HepG2 (cell line): ENCODE measurements at regions not wholly inside any gene's neighbourhood (a gene's known extent, or its start where the extent isn't known, plus 50 kb on each side); places are given as distances from the start of the nearest gene placed in this dataset.

Experiments
- ATAC-seq: fragments of 200-7000 bp; cut with Tn5 transposase; 3 replicates; pipeline ENCODE4 v1.9.1; 2020; ENCODE audit warnings: mild to moderate bottlenecking, moderate library complexity
- BruUV-seq: library from RNA; stranded (reverse); fragments of 400-500 nt; replicated peaks from 2 replicates; lab custom pipeline; 2021; lab: Mats Ljungman, UMichigan
- CTCF ChIA-PET: fragments of 300-600 bp; formaldehyde crosslinking; extraction: SDS; loops from one replicate; lab custom pipeline; 2021; ENCODE audit warnings: low total read pairs, inconsistent platforms, low intra/inter-chr PET ratio; lab: Yijun Ruan, JAX
- POLR2A ChIA-PET: fragments of 350-600 bp; sonication (Branson Sonifier 250); formaldehyde crosslinking; loops from one replicate; lab custom pipeline; 2020; ENCODE audit warnings: antibody characterized with exemption, inconsistent platforms; lab: Yijun Ruan, JAX
- DNase-seq: peaks from one replicate; pipeline ENCODE4 v3.0.0-alpha.2; 2015; ENCODE audit warnings: low spot score
- FAIRE-seq: peaks from 3 replicates; lab custom pipeline; 2011; peaks lifted over from hg19 to GRCh38; lab: Jason Lieb, UNC
- H2AFZ ChIP-seq: one replicate; pipeline ENCODE4 v1.6.1; 2011; ENCODE audit warnings: low read length, inconsistent platforms
- H3K27ac ChIP-seq: fragments of 300-600 bp; 3 replicates; pipeline ENCODE4 v1.8.0; 2011; ENCODE audit warnings: mixed run types, mild to moderate bottlenecking, mixed read lengths, low read length, inconsistent platforms; ENCODE audit not compliant: insufficient read depth; ENCODE audit errors: extremely low read length
- H3K27me3 ChIP-seq, 2 experiments: fragments of 200-600 bp in 1 of 2; 2 replicates in 1 of 2; 3 replicates in 1 of 2; pipeline versions ENCODE4 v1.6.0 to v1.8.0; 2011; ENCODE audit warnings: low read length in 2 of 2, mild to moderate bottlenecking in 2 of 2, moderate library complexity in 2 of 2, inconsistent platforms in 1 of 2; ENCODE audit not compliant: insufficient read depth in 2 of 2, control insufficient read depth in 1 of 2
- H3K36me3 ChIP-seq, 2 experiments: fragments of 200-600 bp in 1 of 2; replicated peaks in 1 of 2; 2 replicates in 1 of 2; 3 replicates in 1 of 2; pipeline versions ENCODE4 v1.5.1 to v1.8.0; 2011; ENCODE audit warnings: low read length in 2 of 2, inconsistent platforms in 1 of 2; ENCODE audit not compliant: insufficient read depth in 2 of 2, control insufficient read depth in 1 of 2
- H3K4me1 ChIP-seq: 2 replicates; pipeline ENCODE4 v1.5.1; 2012; ENCODE audit warnings: low read length, inconsistent platforms; ENCODE audit not compliant: insufficient read depth
- H3K4me2 ChIP-seq: 2 replicates; pipeline ENCODE4 v1.6.0; 2011; ENCODE audit warnings: low read depth, low read length, inconsistent platforms
- H3K4me3 ChIP-seq, 3 experiments: fragments of 200-600 bp in 1 of 3; sonication (generic), shearing (Covaris generic) in 1 of 3; replicated peaks in 1 of 3; 2 replicates each; pipeline ENCODE4 v1.5.1; 2011 to 2016; ENCODE audit warnings: low read length in 3 of 3, inconsistent platforms in 2 of 3, low read depth in 2 of 3, mild to moderate bottlenecking in 2 of 3, control low read depth in 1 of 3, mixed read lengths in 1 of 3; ENCODE audit not compliant: insufficient read depth in 1 of 3
- H3K79me2 ChIP-seq: one replicate; pipeline ENCODE4 v1.6.1; 2011; ENCODE audit warnings: low read length, inconsistent platforms; ENCODE audit not compliant: insufficient read depth
- H3K9ac ChIP-seq: 2 replicates; pipeline ENCODE4 v1.6.0; 2011; ENCODE audit warnings: mild to moderate bottlenecking, low read depth, low read length, inconsistent platforms; ENCODE audit not compliant: insufficient read depth
- H3K9me3 ChIP-seq: 2 replicates; pipeline ENCODE4 v1.5.1; 2012; ENCODE audit warnings: mild to moderate bottlenecking, low read length
- H4K20me1 ChIP-seq: 2 replicates; pipeline ENCODE4 v1.6.0; 2011; ENCODE audit warnings: inconsistent platforms, mild to moderate bottlenecking, low read length, moderate library complexity; ENCODE audit not compliant: insufficient read depth
- HMG20A ChIP-seq: IDR thresholded peaks from 2 replicates; pipeline ENCODE4 v1.6.1; 2016; ENCODE audit warnings: borderline replicate concordance
- MZF1 ChIP-seq: sonication (generic); formaldehyde crosslinking; IDR thresholded peaks from 2 replicates; pipeline ENCODE4 v1.8.1; 2023; ENCODE audit warnings: mild to moderate bottlenecking, missing genetic modification reagents, borderline replicate concordance
- ZFYVE20 ChIP-seq: sonication (generic); formaldehyde crosslinking; IDR thresholded peaks from 2 replicates; pipeline ENCODE4 v1.8.0; 2023; ENCODE audit warnings: low read depth, mild to moderate bottlenecking, moderate library complexity, missing genetic modification reagents, borderline replicate concordance
- WGBS: methylation state at CpG from one replicate; pipeline ENCODE4 v1.1.6; 2017; ENCODE audit warnings: low lambda C conversion rate; 5-methylcytosine and 5-hydroxymethylcytosine counted together
- in situ Hi-C: cut with HindIII; loops from 2 replicates; pipeline ENCODE4 v1.10.0; 2017; ENCODE audit warnings: low pct_unique_long_range_greater_than_20kb; ENCODE audit not compliant: extremely low pct_ligation_motif_present
- intact Hi-C: fragments of 100-400 bp; cut with micrococcal nuclease; formaldehyde crosslinking; loops from one replicate; pipeline ENCODE4 v1.10.0; 2022; ENCODE audit not compliant: unreplicated experiment
- TF ChIP-seq, protein P1 (sequence below): sonication (generic); formaldehyde crosslinking; IDR thresholded peaks from 2 replicates; pipeline ENCODE4 v1.5.0; 2020; ENCODE audit warnings: missing genetic modification reagents, mild to moderate bottlenecking, borderline replicate concordance
- TF ChIP-seq, protein P2 (sequence below): sonication (generic); formaldehyde crosslinking; IDR thresholded peaks from 2 replicates; pipeline ENCODE4 v1.4.0; 2020; ENCODE audit warnings: low read depth, missing genetic modification reagents

GRCh38 chr16:7957151-7957550 lies 624.5 kb downstream of the RBFOX1 start:
- 32% methylated on average over 3 of the region's 3 CpGs for WGBS
- Histone ChIP-seq H3K4me2 (no peak overlapping the region), H3K36me3 (no peaks in the 10 kb centered on the region), H4K20me1 (no peaks in the 10 kb centered on the region), H2AFZ (no peak overlapping the region), H3K79me2 (no peaks in the 10 kb centered on the region), H3K9ac (no peak overlapping the region), H3K27ac (no peak overlapping the region), H3K9me3 (no peaks in the 10 kb centered on the region), H3K4me3 (no peak overlapping the region), H3K27me3 (no peaks in the 10 kb centered on the region), H3K4me1 (no peaks in the 10 kb centered on the region)
- FAIRE-seq, result no peak
- intact Hi-C loops (no loop called here), in situ Hi-C loops (no loop called here)
- TF ChIP-seq, protein P1, sequence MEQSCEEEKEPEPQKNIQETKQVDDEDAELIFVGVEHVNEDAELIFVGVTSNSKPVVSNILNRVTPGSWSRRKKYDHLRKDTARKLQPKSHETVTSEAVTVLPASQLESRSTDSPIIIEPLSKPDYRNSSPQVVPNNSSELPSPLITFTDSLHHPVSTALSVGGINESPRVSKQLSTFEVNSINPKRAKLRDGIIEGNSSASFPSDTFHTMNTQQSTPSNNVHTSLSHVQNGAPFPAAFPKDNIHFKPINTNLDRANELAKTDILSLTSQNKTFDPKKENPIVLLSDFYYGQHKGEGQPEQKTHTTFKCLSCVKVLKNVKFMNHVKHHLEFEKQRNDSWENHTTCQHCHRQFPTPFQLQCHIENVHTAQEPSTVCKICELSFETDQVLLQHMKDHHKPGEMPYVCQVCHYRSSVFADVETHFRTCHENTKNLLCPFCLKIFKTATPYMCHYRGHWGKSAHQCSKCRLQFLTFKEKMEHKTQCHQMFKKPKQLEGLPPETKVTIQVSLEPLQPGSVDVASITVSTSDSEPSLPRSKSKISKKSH (CRISPR knock-in tag), result no peak
- TF ChIP-seq MZF1 (CRISPR knock-in tag) (no peak), HMG20A (CRISPR knock-in tag) (no peak), ZFYVE20 (CRISPR knock-in tag) (no peak)
- TF ChIP-seq, protein P2, sequence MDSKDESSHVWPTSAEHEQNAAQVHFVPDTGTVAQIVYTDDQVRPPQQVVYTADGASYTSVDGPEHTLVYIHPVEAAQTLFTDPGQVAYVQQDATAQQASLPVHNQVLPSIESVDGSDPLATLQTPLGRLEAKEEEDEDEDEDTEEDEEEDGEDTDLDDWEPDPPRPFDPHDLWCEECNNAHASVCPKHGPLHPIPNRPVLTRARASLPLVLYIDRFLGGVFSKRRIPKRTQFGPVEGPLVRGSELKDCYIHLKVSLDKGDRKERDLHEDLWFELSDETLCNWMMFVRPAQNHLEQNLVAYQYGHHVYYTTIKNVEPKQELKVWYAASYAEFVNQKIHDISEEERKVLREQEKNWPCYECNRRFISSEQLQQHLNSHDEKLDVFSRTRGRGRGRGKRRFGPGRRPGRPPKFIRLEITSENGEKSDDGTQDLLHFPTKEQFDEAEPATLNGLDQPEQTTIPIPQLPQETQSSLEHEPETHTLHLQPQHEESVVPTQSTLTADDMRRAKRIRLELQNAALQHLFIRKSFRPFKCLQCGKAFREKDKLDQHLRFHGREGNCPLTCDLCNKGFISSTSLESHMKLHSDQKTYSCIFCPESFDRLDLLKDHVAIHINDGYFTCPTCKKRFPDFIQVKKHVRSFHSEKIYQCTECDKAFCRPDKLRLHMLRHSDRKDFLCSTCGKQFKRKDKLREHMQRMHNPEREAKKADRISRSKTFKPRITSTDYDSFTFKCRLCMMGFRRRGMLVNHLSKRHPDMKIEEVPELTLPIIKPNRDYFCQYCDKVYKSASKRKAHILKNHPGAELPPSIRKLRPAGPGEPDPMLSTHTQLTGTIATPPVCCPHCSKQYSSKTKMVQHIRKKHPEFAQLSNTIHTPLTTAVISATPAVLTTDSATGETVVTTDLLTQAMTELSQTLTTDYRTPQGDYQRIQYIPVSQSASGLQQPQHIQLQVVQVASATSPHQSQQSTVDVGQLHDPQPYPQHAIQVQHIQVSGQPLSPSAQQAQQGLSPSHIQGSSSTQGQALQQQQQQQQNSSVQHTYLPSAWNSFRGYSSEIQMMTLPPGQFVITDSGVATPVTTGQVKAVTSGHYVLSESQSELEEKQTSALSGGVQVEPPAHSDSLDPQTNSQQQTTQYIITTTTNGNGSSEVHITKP (CRISPR knock-in tag), result no peak
- CTCF ChIA-PET, result no interaction called here
- no TSS peak for BruUV-seq
- no peak for ATAC-seq
- POLR2A ChIA-PET, result no interaction called here
- no peak for DNase-seq
